WI38 (cell line): ENCODE measurements at regions not wholly inside any gene's neighbourhood (a gene's known extent, or its start where the extent isn't known, plus 50 kb on each side); places are given as distances from the start of the nearest gene placed in this dataset.

ENCODE experiments used
- H3K4me3 ChIP-seq: 2 replicates; pipeline ENCODE4 v1.5.1; 2011; ENCODE audit warnings: low read depth, mild to moderate bottlenecking, control low read depth, low read length
- CTCF ChIP-seq: IDR thresholded peaks from 2 replicates; pipeline ENCODE4 v1.5.1; 2012; ENCODE audit warnings: low read depth, mild to moderate bottlenecking, control low read depth, low read length

DNA sequence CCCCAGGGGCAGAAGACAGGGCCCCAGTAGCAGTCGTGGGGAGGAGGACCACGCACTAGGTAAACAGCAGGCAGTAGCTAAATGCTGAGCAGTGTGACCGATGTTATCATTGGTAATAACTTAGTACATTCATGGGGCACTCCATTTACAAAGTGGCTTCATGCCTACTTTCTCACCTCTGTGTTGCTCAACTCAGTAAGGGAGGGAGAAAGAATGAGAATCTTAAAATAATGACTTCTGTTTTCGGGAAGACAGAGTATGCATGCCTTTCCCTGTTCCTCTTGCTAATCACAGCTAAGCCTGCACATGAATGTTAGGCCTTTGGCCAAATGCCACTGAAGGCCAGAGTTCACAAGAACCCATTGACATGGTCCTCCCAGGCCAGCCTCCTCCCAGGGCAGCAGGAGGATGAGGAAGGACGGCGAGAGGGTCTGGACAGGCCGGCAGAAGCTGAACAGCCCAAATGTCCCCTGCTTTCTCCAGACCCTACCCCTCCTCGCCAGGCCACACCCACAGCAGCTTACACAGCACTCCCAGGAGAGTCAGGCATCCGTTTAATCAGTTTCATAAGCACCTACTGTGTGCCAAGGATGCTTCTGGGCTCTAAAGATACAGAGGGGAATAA lies 183.4 kb downstream of the ANKRD60 start:
- no peak for TF ChIP-seq CTCF
- no peak overlapping the region for H3K4me3 ChIP-seq

DNA sequence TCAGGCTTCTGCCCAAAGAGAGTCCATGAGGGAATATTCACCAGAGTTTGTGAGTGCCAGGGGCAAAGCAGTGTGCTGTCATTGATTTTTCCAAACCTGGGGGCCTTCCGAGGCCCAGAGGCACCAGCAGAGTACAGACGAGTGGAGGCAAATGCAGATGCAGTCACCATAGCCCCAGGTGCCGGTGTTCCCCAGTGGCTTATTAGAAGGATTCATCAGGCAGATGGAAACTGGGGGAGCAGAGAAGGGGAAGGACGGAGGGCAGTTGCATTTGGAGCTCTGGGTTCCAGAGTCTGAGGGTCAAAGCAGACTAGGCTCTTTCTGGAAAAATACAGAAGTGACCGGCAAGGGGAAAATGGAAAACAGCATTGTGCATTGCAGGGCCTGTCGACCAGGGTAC lies 184.2 kb downstream of the ANKRD60 start:
- no peak for TF ChIP-seq CTCF
- H3K4me3 ChIP-seq, result no peak overlapping the region

DNA sequence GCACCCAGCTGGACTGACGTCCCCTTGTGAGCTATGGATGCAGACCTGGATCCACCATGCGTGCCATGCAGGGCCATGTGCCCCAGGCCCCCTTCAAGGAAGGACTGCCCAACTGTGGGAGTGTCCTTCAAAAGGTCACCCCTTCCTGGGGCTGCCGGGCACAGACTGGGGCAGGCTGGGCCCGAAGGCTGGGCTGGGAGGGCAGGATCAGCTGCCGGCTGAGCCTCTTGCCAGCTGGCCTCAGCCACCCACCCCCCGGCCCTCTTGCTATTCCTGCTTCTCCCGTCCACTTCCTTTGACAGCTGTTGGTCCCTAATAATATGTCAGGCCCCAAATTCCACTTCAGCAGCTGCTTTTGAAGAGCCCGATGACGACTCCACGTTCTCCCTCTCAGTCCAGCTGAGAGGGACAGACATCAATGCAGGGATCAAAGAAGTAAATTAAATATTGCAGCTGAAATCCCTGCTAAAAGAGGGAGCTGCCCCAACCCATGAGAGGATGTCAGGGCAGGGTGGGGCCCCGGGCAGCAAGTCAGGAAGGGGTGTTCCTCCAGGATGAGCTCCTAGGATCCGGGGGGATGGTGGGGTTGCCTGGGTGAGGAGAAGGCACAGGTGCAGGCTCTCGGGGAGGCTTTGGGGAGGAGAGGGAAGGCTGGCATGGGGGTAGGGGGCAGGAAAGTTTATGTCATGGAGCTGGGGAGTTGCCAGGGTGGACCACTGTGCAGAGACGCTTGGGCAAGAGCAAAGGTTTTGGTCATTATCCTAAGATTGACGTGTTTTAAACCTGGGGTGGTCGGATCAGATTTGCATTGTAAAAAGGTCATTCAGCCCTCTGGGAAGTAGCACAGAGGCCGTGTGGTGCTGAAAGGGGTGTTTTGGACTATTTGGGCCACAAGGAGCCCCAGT lies 185.0 kb downstream of the ANKRD60 start:
- no peak overlapping the region for H3K4me3 ChIP-seq
- TF ChIP-seq CTCF, result no peak

DNA sequence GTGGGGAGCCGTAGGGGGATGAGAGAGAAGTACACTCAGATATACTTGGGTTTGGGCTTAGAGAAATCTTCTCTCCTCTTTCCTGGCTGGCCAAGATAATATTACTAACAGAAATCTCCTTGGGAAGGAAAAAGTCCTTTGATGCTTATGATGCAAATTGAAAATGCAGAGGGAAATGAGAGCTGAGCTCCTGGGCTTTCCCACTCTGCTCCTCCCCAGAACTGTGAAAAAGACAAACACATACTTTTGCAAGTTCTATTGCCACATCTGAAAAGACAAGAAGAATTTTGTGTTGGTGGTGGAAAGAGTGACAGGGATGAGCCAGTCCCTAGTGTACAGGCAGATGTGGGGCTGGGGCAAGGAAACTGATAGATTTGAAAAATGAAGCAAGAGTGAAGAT lies 185.9 kb downstream of the ANKRD60 start:
- H3K4me3 ChIP-seq, result no peak overlapping the region
- TF ChIP-seq CTCF, result no peak

DNA sequence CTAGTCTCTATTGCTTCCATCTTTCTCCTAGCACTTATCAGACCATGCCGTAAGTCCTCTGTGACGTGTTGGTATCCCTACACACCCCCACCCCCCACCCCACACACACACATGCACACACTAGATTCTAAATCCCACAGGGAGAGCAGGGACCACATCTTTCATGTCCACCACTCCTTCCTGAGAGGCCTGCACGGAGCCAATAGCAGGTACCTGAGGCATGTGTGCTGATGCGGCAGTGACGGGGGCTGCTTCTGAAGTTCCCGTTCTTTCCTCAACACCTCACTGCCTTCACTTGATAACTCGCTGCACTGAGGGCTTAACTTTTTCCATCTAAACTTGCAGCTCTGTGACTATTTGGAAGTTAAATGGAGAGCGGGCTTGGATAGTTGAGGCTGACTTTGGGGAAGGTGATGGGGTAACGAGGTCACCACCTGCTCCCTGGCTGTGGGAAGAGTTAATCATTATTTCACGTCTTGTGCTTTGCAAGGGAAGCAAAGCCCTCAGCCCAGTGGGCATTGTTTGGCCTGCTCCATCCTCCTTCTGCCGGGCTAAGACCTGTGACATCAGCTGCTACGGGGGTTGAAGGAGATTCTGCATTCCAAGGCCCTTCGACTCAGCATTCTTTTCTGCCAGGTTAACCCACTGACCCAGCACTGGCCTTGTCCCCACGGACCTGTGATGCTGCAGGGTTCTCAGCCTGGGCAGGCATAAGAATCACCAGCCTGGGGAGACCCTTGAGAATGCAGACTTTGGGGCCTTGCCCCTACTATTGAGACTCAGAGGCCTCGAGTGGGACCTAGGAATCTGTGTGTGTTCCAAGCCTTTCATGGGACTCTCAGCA lies 187.8 kb downstream of the ANKRD60 start:
- no peak for TF ChIP-seq CTCF
- no peak overlapping the region for H3K4me3 ChIP-seq

DNA sequence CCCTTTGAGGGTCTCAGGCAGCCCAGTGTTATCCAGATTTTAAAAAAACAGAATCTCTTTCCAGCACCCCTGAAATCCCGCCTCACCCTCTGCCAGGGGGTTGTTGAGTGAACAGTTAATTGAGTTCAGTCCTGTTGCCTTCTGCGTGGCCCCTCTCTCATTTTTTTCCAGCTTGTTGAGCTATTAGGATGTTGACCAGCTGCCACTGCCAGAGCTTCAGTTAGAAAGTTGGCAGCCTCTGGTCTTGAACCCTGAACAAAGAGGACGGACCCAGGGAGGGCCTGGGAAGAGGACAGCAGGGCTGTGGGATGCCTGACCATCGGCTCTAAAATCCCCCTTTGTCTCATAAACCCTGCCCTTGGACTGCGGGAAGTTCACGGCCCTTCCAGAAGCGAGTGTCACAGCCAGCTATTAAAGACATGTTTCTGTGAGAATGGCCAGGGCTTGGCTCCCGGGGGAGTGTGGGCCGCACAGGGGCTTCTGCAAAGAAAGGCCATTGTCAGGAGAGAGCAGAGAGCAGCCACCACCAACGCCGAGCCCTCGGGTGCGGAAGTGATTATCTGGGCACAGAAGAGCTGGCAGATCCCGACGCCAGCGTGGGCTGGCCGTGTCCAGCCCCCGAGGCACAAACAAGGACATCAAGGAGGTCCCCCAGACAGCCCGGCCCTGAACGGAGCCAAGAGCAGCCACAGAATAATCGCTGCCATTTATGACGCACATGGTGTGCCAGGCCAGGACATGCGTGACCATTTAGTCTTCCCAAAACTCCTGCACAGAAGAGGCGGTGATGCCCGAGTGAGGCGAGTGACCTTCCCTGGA lies 189.0 kb downstream of the ANKRD60 start:
- no peak for TF ChIP-seq CTCF
- H3K4me3 ChIP-seq, result no peak overlapping the region
